Uterus (tissue), 3 donors: ENCODE measurements at regions not wholly inside any gene's neighbourhood (a gene's known extent, or its start where the extent isn't known, plus 50 kb on each side); places are given as distances from the start of the nearest gene placed in this dataset.
"Not testable (repeated sequence)": the region's sequence is repeated elsewhere in the genome, so short reads cannot be mapped to it uniquely, and the experiment has no call there.

ENCODE experiments used
- DNase-seq, 2 donors: peaks; one replicate each; pipeline ENCODE4 v3.0.0-alpha.2; 2019 to 2020
- H3K27ac ChIP-seq, 2 donors: fragments of 200-600 bp; sonication (generic); 1 replicate in 1 of 2; 2 replicates in 1 of 2; pipeline ENCODE4 v1.5.1; 2016 to 2018
- H3K27me3 ChIP-seq, 2 donors: fragments of 200-600 bp; sonication (generic); one replicate each; pipeline ENCODE4 v1.5.1; 2018 to 2019; ENCODE audit warnings: control low read depth in 1 of 2
- H3K36me3 ChIP-seq, 2 donors: fragments of 200-600 bp; sonication (generic); one replicate each; pipeline ENCODE4 v1.5.1; 2019; ENCODE audit warnings: control low read depth in 1 of 2
- H3K4me1 ChIP-seq, 2 donors: fragments of 200-600 bp; sonication (generic); one replicate each; pipeline ENCODE4 v1.5.1; 2018 to 2019; ENCODE audit warnings: control low read depth in 1 of 2
- H3K4me3 ChIP-seq, 2 donors: fragments of 200-600 bp; sonication (generic); 1 replicate in 1 of 2; 2 replicates in 1 of 2; pipeline ENCODE4 v1.5.1; 2018 to 2019; ENCODE audit warnings: mild to moderate bottlenecking in 1 of 2
- H3K9me3 ChIP-seq, 2 donors: fragments of 200-600 bp; sonication (generic); one replicate each; pipeline ENCODE4 v1.5.1; 2019; ENCODE audit warnings: control low read depth in 1 of 2
- POLR2A ChIP-seq, 2 donors: fragments of 450-650 bp; IDR thresholded peaks; one replicate each; pipeline ENCODE4 v1.6.1; 2016; ENCODE audit warnings: antibody characterized with exemption in 2 of 2, mild to moderate bottlenecking in 1 of 2, moderate library complexity in 1 of 2
- intact Hi-C: fragments of 100-400 bp; cut with DNase I; formaldehyde crosslinking; loops from one replicate; pipeline ENCODE4 v1.15.1; 2023; ENCODE audit warnings: low total_unique reads
- TF ChIP-seq, protein P1 (sequence below), 4 experiments: fragments of 200-600 bp in 2 of 4; fragments of 450-650 bp in 2 of 4; sonication (generic) in 2 of 4; IDR thresholded peaks; one replicate each; pipeline ENCODE4 v1.5.1; 2016 to 2019; ENCODE audit warnings: antibody characterized with exemption in 4 of 4, mild to moderate bottlenecking in 2 of 4, moderate library complexity in 1 of 4
- donor health status: DM: yes; HTN: yes; CAD: no.

- no peak for TF ChIP-seq POLR2A (IDR thresholded peaks at IDR 0.05)
- TF ChIP-seq, protein P1, sequence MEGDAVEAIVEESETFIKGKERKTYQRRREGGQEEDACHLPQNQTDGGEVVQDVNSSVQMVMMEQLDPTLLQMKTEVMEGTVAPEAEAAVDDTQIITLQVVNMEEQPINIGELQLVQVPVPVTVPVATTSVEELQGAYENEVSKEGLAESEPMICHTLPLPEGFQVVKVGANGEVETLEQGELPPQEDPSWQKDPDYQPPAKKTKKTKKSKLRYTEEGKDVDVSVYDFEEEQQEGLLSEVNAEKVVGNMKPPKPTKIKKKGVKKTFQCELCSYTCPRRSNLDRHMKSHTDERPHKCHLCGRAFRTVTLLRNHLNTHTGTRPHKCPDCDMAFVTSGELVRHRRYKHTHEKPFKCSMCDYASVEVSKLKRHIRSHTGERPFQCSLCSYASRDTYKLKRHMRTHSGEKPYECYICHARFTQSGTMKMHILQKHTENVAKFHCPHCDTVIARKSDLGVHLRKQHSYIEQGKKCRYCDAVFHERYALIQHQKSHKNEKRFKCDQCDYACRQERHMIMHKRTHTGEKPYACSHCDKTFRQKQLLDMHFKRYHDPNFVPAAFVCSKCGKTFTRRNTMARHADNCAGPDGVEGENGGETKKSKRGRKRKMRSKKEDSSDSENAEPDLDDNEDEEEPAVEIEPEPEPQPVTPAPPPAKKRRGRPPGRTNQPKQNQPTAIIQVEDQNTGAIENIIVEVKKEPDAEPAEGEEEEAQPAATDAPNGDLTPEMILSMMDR (IDR thresholded peaks at IDR 0.05): no peak
- intact Hi-C loops: no loop called here
- no peak for DNase-seq
- Histone ChIP-seq H3K4me3 (no peak overlapping the region), H3K27me3 (no peaks in the 10 kb centered on the region), H3K36me3 (no peaks in the 10 kb centered on the region), H3K4me1 (no peaks in the 10 kb centered on the region), H3K9me3 (no peaks in the 10 kb centered on the region), H3K27ac (no peak overlapping the region)
These were observed 99.1 kb upstream of the TCF4 start for GRCh38 chr18:55687106-55687505.

DNA sequence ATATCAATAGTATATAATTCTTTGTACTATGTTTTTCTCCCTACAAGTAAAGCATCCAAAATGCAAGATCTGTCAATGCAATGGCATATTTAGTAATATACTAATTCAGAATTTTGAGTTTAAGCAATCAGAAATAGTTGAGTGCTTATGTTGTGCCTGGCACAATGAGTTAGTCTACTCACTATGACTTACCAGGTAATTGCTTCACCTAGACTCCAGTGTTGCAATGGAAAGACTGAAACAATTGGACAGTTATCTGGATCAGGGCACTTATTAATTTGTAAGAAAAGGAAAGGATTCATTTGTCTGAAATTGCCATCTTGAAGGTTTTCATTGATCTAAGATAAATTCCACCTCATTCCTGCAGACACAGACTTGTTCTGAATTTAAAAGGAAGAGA is 97.6 kb upstream of the TCF4 start:
- Histone ChIP-seq H3K27me3 (no peaks in the 10 kb centered on the region), H3K27ac (no peak overlapping the region), H3K9me3 (no peaks in the 10 kb centered on the region), H3K36me3 (no peaks in the 10 kb centered on the region), H3K4me3 (no peak overlapping the region), H3K4me1 (no peaks in the 10 kb centered on the region)
- DNase-seq: no peak
- TF ChIP-seq POLR2A (IDR thresholded peaks at IDR 0.05): no peak
- TF ChIP-seq, protein P1 (IDR thresholded peaks at IDR 0.05): no peak
- intact Hi-C loops: no loop called here

GRCh38 chr18:55672574-55673361 is 84.8 kb upstream of the TCF4 start:
- Histone ChIP-seq H3K9me3 (no peaks in the 10 kb centered on the region), H3K36me3 (no peaks in the 10 kb centered on the region), H3K4me1 (no peaks in the 10 kb centered on the region), H3K27ac (peak overlapping the region; percentile 21 to 40), H3K27me3 (no peaks in the 10 kb centered on the region), H3K4me3 (no peak overlapping the region)
- DNase-seq: no peak
- intact Hi-C loops: no loop called here
- TF ChIP-seq, protein P1 (IDR thresholded peaks at IDR 0.05): no peak
- no peak for TF ChIP-seq POLR2A (IDR thresholded peaks at IDR 0.05)

GRCh38 chr18:55665506-55665905 is 77.5 kb upstream of the TCF4 start:
- H3K36me3 ChIP-seq: no peaks in the 10 kb centered on the region
- TF ChIP-seq, protein P1 (IDR thresholded peaks at IDR 0.05): no peak
- TF ChIP-seq POLR2A (IDR thresholded peaks at IDR 0.05): no peak
- no peak overlapping the region for H3K4me3 ChIP-seq
- no peaks in the 10 kb centered on the region for H3K27me3 ChIP-seq
- no peaks in the 10 kb centered on the region for H3K9me3 ChIP-seq
- H3K27ac ChIP-seq: no peak overlapping the region
- intact Hi-C loops: no loop called here
- H3K4me1 ChIP-seq: no peaks in the 10 kb centered on the region
- DNase-seq: no peak

DNA sequence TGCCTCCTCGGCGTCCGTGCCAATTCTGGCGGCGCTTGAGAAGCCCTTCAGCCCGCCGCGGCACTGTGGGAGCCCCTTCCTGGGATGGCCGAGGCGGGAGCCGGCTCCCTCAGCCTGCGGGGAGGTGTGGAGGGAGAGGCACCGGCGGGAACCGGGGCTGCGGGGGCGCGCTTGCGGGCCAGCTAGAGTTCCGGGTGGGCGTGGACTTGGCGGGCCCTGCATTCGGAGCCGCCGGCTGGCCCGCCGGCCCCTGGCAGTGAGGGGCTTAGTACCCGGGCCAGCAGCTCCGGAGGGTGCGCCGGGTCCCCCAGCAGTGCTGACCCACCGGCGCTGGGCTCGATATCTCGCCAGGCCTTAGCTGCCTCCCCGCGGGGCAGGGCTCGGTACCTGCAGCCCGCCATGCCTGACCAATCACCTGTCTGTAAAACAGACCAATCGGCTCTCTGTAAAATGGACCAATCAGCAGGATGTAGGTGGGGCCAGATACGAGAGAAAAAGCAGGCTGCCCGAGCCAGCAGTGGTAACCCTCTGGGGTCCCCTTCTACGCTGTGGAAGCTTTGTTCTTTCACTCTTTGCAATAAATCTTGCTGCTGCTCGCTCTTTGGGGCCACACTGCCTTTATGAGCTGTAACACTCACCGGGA is 76.9 kb upstream of the TCF4 start:
- H3K27me3 ChIP-seq, H3K27ac ChIP-seq, H3K4me3 ChIP-seq, DNase-seq, H3K36me3 ChIP-seq, H3K9me3 ChIP-seq, H3K4me1 ChIP-seq, intact Hi-C loops: not testable (repeated sequence)
